ENCODE measurements at regions not wholly inside any gene's neighbourhood (a gene's known extent, or its start where the extent isn't known, plus 50 kb on each side); places are given as distances from the start of the nearest gene placed in this dataset.

DNA sequence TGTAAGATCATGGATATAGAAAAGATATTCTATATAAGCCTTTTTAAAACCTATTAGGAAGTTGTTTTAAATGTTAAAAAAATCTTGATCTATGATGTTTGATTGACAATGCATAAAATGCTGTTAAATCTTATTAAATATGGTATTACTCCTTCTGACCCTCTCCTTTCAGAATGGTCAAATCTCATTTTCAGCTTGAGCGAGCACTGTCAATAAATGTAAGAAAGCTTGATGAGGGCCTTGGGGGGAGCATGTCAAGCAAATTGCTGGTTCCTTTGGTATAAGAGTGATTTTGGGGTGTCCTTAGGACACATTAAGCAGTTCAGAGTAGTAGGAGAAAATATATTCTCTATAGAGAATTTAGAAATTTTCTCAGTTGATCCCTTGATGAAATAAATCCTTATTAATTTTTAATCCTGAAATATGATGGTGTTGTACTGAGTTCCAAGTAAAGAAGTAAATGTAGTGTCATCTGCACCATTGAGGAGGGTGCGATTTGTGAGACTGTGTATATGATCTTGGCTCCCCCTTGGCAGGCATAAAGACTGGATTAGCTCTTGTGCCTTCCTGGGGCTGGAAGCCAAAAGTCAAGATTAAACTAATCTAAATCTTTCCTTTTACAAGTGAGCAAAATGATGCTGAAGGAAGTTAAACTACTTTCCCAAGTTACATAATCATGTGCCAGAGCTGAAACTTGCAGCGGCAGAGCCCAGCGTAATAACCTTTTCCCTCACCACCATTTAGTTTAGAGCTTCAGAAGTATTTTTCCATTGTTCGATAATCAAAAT is 82.6 kb upstream of the ANK2 start:
- H4K8ac ChIP-seq (replicated peaks; ENCODE audit: insufficient read length, low read depth, low read length): no peak overlapping the region
- no peak overlapping the region for H3K23ac ChIP-seq (ENCODE audit: insufficient read length, low read depth, low read length)
- H2AFZ ChIP-seq (ENCODE audit: low read length): no peak overlapping the region
- no peaks in the 10 kb centered on the region for H3K79me2 ChIP-seq (ENCODE audit: insufficient read depth, low read length)
- H3K56ac ChIP-seq (ENCODE audit: insufficient read length, low read depth, low read length): no peak overlapping the region
- no peaks in the 10 kb centered on the region for H3K27me3 Mint-ChIP-seq (ENCODE audit: low read depth)
- no CpG with 5 or more reads among the region's 5 CpGs for WGBS (ENCODE audit: extremely low coverage, insufficient read length, low lambda C conversion rate)
- H3K18ac ChIP-seq (ENCODE audit: insufficient read length, low read depth, low read length): no peak overlapping the region
- TF ChIP-seq, protein P1, sequence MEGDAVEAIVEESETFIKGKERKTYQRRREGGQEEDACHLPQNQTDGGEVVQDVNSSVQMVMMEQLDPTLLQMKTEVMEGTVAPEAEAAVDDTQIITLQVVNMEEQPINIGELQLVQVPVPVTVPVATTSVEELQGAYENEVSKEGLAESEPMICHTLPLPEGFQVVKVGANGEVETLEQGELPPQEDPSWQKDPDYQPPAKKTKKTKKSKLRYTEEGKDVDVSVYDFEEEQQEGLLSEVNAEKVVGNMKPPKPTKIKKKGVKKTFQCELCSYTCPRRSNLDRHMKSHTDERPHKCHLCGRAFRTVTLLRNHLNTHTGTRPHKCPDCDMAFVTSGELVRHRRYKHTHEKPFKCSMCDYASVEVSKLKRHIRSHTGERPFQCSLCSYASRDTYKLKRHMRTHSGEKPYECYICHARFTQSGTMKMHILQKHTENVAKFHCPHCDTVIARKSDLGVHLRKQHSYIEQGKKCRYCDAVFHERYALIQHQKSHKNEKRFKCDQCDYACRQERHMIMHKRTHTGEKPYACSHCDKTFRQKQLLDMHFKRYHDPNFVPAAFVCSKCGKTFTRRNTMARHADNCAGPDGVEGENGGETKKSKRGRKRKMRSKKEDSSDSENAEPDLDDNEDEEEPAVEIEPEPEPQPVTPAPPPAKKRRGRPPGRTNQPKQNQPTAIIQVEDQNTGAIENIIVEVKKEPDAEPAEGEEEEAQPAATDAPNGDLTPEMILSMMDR (conservative IDR thresholded peaks at IDR 0.05): no peak
- no peak overlapping the region for H2BK20ac ChIP-seq (ENCODE audit: low read depth, low read length, poor library complexity, severe bottlenecking)
- no peaks in the 10 kb centered on the region for H3K79me1 ChIP-seq (ENCODE audit: insufficient read depth, low read depth, low read length, poor library complexity, severe bottlenecking)
- H3K4ac ChIP-seq (ENCODE audit: low read depth, low read length): no peak overlapping the region
- peak overlapping the region in 1 of 3 experiments; percentile 46; a peak in 2 of 7 replicates for H3K27ac Mint-ChIP-seq
- H3K27ac ChIP-seq (ENCODE audit: insufficient read length, low read depth, low read length): no peak overlapping the region
- H3K14ac ChIP-seq (ENCODE audit: insufficient read depth, low read length): no peak overlapping the region
- no peaks in the 10 kb centered on the region for H3K4me1 ChIP-seq (ENCODE audit: insufficient read depth, low read length)
- H3K4me3 Mint-ChIP-seq: no peak overlapping the region
- no peak for DNase-seq
- H4K5ac ChIP-seq (ENCODE audit: insufficient read length, low read depth, low read length): no peak overlapping the region
- no peak overlapping the region for H2BK5ac ChIP-seq (ENCODE audit: insufficient read length, low read length)
- no peaks in the 10 kb centered on the region for H3K4me1 Mint-ChIP-seq
- no peak overlapping the region for H3T11ph ChIP-seq (ENCODE audit: low read length)
- H3K9me3 Mint-ChIP-seq: peaks cover 5 to 9% of the 10 kb centered on the region in 2 experiments; a peak in 4 of 5 replicates
- no peak overlapping the region for H3K9ac ChIP-seq (ENCODE audit: extremely low read depth, insufficient read length, low read length)
- no peak overlapping the region for H2BK120ac ChIP-seq (ENCODE audit: low read depth, low read length, poor library complexity, severe bottlenecking)
- peaks cover 2 to 12% (median 4%) of the 10 kb centered on the region in 3 experiments; a peak in 4 of 7 replicates for H3K36me3 Mint-ChIP-seq (ENCODE audit: insufficient read depth in 1 of 3, low read depth in 3 of 3)
- H4K91ac ChIP-seq (ENCODE audit: insufficient read length, low read depth, low read length): no peak overlapping the region
- no peak overlapping the region for H2BK12ac ChIP-seq (ENCODE audit: insufficient read length, low read depth, low read length)
- no peaks in the 10 kb centered on the region for H3K27me3 ChIP-seq (ENCODE audit: insufficient read depth, low read length)
- H2BK15ac ChIP-seq (ENCODE audit: low read depth, low read length): no peak overlapping the region
- H2AK5ac ChIP-seq (ENCODE audit: insufficient read length, low read length): no peak overlapping the region
- H3K4me2 ChIP-seq (ENCODE audit: insufficient read depth, insufficient read length, low read length): no peak overlapping the region
- H4K20me1 ChIP-seq (ENCODE audit: control insufficient read depth, insufficient read depth, insufficient read length): no peaks in the 10 kb centered on the region
- H3K9me3 ChIP-seq (ENCODE audit: control insufficient read depth, low read depth, low read length): no peaks in the 10 kb centered on the region
- no peaks in the 10 kb centered on the region for H3K23me2 ChIP-seq (ENCODE audit: insufficient read length, low read depth, low read length, poor library complexity, severe bottlenecking)

Measured in H9 (cell line).